ENCODE measurements at regions not wholly inside any gene's neighbourhood (a gene's known extent, or its start where the extent isn't known, plus 50 kb on each side); places are given as distances from the start of the nearest gene placed in this dataset.

DNA sequence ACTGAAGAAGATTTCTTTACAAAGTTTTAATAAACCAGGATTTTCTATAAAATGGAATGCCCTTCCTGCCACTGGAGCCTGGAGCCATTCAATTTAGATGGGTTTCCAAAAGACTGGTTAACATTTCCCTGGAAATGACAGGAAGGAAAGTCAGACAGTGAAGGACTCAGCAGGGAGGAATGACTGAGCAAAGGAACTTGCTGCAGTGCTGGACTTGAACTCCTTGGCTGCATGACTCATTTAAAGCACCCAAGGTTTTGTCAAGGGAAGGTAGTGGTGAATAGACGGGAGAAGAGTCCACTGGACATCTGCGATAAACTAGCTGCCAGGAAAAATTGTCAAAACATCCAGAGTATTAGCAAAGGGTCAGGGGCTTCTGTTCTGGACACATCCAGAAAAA lies 163.8 kb upstream of the SLC28A3 start:
- Histone ChIP-seq H3K4me2 (ENCODE audit: low read length, poor library complexity, severe bottlenecking) (no peak overlapping the region), H3K4ac (ENCODE audit: low read depth in 1 of 2, low read length in 2 of 2) (no peak overlapping the region), H3K9ac (ENCODE audit: low read length) (no peak overlapping the region), H2BK120ac (ENCODE audit: low read depth, low read length) (no peak overlapping the region), H3K23ac (ENCODE audit: low read length in 2 of 2) (no peak overlapping the region), H4K8ac (ENCODE audit: low read length) (no peak overlapping the region), H3K18ac (ENCODE audit: low read depth in 1 of 2, low read length in 2 of 2) (no peak overlapping the region), H3K14ac (ENCODE audit: low read length in 2 of 2) (no peak overlapping the region), H4K91ac (ENCODE audit: low read length) (no peak overlapping the region), H3K4me1 (ENCODE audit: control insufficient read depth, insufficient read depth, low read depth, low read length) (no peaks in the 10 kb centered on the region), H2AFZ (ENCODE audit: low read depth, low read length) (no peak overlapping the region), H3K79me1 (replicated peaks; ENCODE audit: low read length, poor library complexity, severe bottlenecking) (no peaks in the 10 kb centered on the region), H2BK12ac (ENCODE audit: low read length in 2 of 2) (no peak overlapping the region), H3K27ac (ENCODE audit: low read length, poor library complexity, severe bottlenecking) (no peak overlapping the region), H2BK5ac (ENCODE audit: low read depth, low read length, poor library complexity, severe bottlenecking) (no peak overlapping the region), H3K4me3 (ENCODE audit: insufficient read depth in 1 of 2, low read depth in 1 of 2, low read length in 2 of 2) (no peak overlapping the region), H2AK5ac (ENCODE audit: low read length, severe bottlenecking) (no peak overlapping the region), H3K36me3 (ENCODE audit: control insufficient read depth in 1 of 2, insufficient read depth in 2 of 2, low read depth in 1 of 2, low read length in 2 of 2) (no peaks in the 10 kb centered on the region), H3K9me3 (ENCODE audit: control insufficient read depth, low read length) (peaks cover 25% of the 10 kb centered on the region), H2BK15ac (ENCODE audit: low read depth, poor library complexity, severe bottlenecking) (no peak overlapping the region), H3K27me3 (ENCODE audit: control insufficient read depth in 1 of 2, insufficient read depth in 1 of 2, low read length in 2 of 2) (no peaks in the 10 kb centered on the region)
- WGBS, result 76% methylated on average over 2 of the region's 2 CpGs
- no peak for DNase-seq

DNA sequence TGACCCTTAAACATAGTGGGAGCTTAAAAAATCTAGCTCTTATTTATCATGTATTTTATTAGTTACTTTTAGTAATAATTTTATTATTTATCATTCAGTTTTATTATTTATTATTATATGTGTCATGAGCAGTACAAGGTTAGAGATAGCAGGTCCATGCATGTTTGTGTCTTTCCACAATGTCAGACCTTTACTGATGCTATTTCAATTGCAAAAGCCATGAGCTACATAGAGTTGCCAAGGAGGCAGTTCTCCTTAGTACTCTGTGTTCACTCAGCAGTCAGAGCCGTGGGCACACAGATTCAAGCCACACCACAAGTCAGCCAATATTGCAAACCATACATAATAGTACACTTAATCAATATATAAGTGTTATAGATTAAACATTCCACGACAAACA lies 157.9 kb upstream of the NTRK2 start:
- no peak overlapping the region for H2AK5ac ChIP-seq (ENCODE audit: low read length, severe bottlenecking)
- H3K79me1 ChIP-seq (replicated peaks; ENCODE audit: low read length, poor library complexity, severe bottlenecking), result no peaks in the 10 kb centered on the region
- no peak overlapping the region for H4K91ac ChIP-seq (ENCODE audit: low read length)
- H3K36me3 ChIP-seq (ENCODE audit: control insufficient read depth in 1 of 2, insufficient read depth in 2 of 2, low read depth in 1 of 2, low read length in 2 of 2), result no peaks in the 10 kb centered on the region
- peaks cover 1% of the 10 kb centered on the region for H3K4me1 ChIP-seq (ENCODE audit: control insufficient read depth, insufficient read depth, low read depth, low read length)
- H3K18ac ChIP-seq (ENCODE audit: low read depth in 1 of 2, low read length in 2 of 2), result no peak overlapping the region
- no peak overlapping the region for H3K4me3 ChIP-seq (ENCODE audit: insufficient read depth in 1 of 2, low read depth in 1 of 2, low read length in 2 of 2)
- H2BK5ac ChIP-seq (ENCODE audit: low read depth, low read length, poor library complexity, severe bottlenecking), result no peak overlapping the region
- no peak overlapping the region for H3K14ac ChIP-seq (ENCODE audit: low read length in 2 of 2)
- H3K4ac ChIP-seq (ENCODE audit: low read depth in 1 of 2, low read length in 2 of 2), result no peak overlapping the region
- no peak overlapping the region for H3K9ac ChIP-seq (ENCODE audit: low read length)
- H2BK120ac ChIP-seq (ENCODE audit: low read depth, low read length), result no peak overlapping the region
- H2BK15ac ChIP-seq (ENCODE audit: low read depth, poor library complexity, severe bottlenecking), result no peak overlapping the region
- H3K27ac ChIP-seq (ENCODE audit: low read length, poor library complexity, severe bottlenecking), result no peak overlapping the region
- H4K8ac ChIP-seq (ENCODE audit: low read length), result no peak overlapping the region
- no peak for DNase-seq
- no peak overlapping the region for H3K23ac ChIP-seq (ENCODE audit: low read length in 2 of 2)
- no peak overlapping the region for H2BK12ac ChIP-seq (ENCODE audit: low read length in 2 of 2)
- no peak overlapping the region for H2AFZ ChIP-seq (ENCODE audit: low read depth, low read length)
- H3K4me2 ChIP-seq (ENCODE audit: low read length, poor library complexity, severe bottlenecking), result no peak overlapping the region
- no CpG with 5 or more reads among the region's 2 CpGs for WGBS
- no peaks in the 10 kb centered on the region for H3K27me3 ChIP-seq (ENCODE audit: control insufficient read depth in 1 of 2, insufficient read depth in 1 of 2, low read length in 2 of 2)
- peaks cover 13% of the 10 kb centered on the region for H3K9me3 ChIP-seq (ENCODE audit: control insufficient read depth, low read length)

DNA sequence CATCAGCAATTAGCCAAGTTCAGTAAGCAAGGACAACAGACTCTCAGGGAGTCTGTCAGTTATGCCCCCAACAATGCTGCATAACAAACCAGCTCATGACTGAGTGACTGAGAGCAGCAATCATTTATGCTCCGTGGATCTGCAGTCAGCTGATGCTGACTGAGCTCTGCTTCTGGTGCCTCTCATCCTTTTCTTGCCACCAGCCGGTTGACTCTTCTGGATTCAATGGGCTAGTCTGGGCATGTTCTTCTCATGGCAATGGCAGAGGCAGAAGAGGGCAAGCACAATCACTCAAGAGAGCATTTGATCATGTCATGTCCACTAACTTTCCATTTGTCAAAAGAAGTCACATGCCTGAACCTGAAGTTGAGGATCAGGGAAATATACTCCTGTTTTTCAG lies 157.0 kb upstream of the NTRK2 start:
- Histone ChIP-seq H4K8ac (ENCODE audit: low read length) (no peak overlapping the region), H4K91ac (ENCODE audit: low read length) (no peak overlapping the region)
- 86% methylated on average over 2 of the region's 2 CpGs for WGBS

DNA sequence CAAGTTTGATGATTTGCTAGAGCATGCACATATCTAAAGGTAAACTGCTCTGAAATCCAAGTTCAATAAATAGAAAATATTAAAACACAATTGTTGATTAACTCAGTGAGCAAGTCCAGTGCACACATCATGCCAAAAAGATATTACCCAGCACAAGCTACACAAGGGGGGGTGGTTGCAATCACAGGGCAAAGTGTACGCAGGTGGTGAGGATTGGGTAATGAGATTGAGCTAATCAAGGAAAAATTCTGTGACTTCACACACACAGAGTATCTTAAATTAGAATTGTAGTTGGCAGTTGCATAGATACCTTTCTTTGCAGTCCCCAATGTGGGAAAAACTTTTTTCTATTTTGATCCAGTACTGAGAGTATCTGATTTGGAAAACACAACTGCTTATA lies 156.1 kb upstream of the NTRK2 start:
- no peak overlapping the region for H4K91ac ChIP-seq (ENCODE audit: low read length)
- peaks cover 5% of the 10 kb centered on the region for H3K9me3 ChIP-seq (ENCODE audit: control insufficient read depth, low read length)
- no peak overlapping the region for H3K4me2 ChIP-seq (ENCODE audit: low read length, poor library complexity, severe bottlenecking)
- H2AK5ac ChIP-seq (ENCODE audit: low read length, severe bottlenecking), result no peak overlapping the region
- H3K27me3 ChIP-seq (ENCODE audit: control insufficient read depth in 1 of 2, insufficient read depth in 1 of 2, low read length in 2 of 2), result no peaks in the 10 kb centered on the region
- no peak for DNase-seq
- H2BK120ac ChIP-seq (ENCODE audit: low read depth, low read length), result no peak overlapping the region
- H2BK5ac ChIP-seq (ENCODE audit: low read depth, low read length, poor library complexity, severe bottlenecking), result no peak overlapping the region
- H3K23ac ChIP-seq (ENCODE audit: low read length in 2 of 2), result no peak overlapping the region
- no peaks in the 10 kb centered on the region for H3K79me1 ChIP-seq (replicated peaks; ENCODE audit: low read length, poor library complexity, severe bottlenecking)
- no peak overlapping the region for H3K27ac ChIP-seq (ENCODE audit: low read length, poor library complexity, severe bottlenecking)
- no peak overlapping the region for H3K9ac ChIP-seq (ENCODE audit: low read length)
- H2AFZ ChIP-seq (ENCODE audit: low read depth, low read length), result no peak overlapping the region
- no peaks in the 10 kb centered on the region for H3K36me3 ChIP-seq (ENCODE audit: control insufficient read depth in 1 of 2, insufficient read depth in 2 of 2, low read depth in 1 of 2, low read length in 2 of 2)
- H2BK12ac ChIP-seq (ENCODE audit: low read length in 2 of 2), result no peak overlapping the region
- no peak overlapping the region for H3K14ac ChIP-seq (ENCODE audit: low read length in 2 of 2)
- H3K4me3 ChIP-seq (ENCODE audit: insufficient read depth in 1 of 2, low read depth in 1 of 2, low read length in 2 of 2), result no peak overlapping the region
- H3K4me1 ChIP-seq (ENCODE audit: control insufficient read depth, insufficient read depth, low read depth, low read length), result peaks cover 1% of the 10 kb centered on the region
- no peak overlapping the region for H3K18ac ChIP-seq (ENCODE audit: low read depth in 1 of 2, low read length in 2 of 2)
- no peak overlapping the region for H2BK15ac ChIP-seq (ENCODE audit: low read depth, poor library complexity, severe bottlenecking)
- no peak overlapping the region for H4K8ac ChIP-seq (ENCODE audit: low read length)
- no peak overlapping the region for H3K4ac ChIP-seq (ENCODE audit: low read depth in 1 of 2, low read length in 2 of 2)
- no CpG with 5 or more reads among the region's 1 CpG for WGBS

More for the DNA sequence above, 157.0 kb upstream of the NTRK2 start:
- H3K27me3 ChIP-seq (ENCODE audit: control insufficient read depth in 1 of 2, insufficient read depth in 1 of 2, low read length in 2 of 2), result no peaks in the 10 kb centered on the region
- H2AFZ ChIP-seq (ENCODE audit: low read depth, low read length), result no peak overlapping the region
- no peak overlapping the region for H3K4me2 ChIP-seq (ENCODE audit: low read length, poor library complexity, severe bottlenecking)
- H3K4me3 ChIP-seq (ENCODE audit: insufficient read depth in 1 of 2, low read depth in 1 of 2, low read length in 2 of 2), result no peak overlapping the region
- H3K9me3 ChIP-seq (ENCODE audit: control insufficient read depth, low read length), result peaks cover 8% of the 10 kb centered on the region
- no peak for DNase-seq
- H3K18ac ChIP-seq (ENCODE audit: low read depth in 1 of 2, low read length in 2 of 2), result no peak overlapping the region
- no peak overlapping the region for H2BK15ac ChIP-seq (ENCODE audit: low read depth, poor library complexity, severe bottlenecking)
- no peaks in the 10 kb centered on the region for H3K36me3 ChIP-seq (ENCODE audit: control insufficient read depth in 1 of 2, insufficient read depth in 2 of 2, low read depth in 1 of 2, low read length in 2 of 2)
- H2BK5ac ChIP-seq (ENCODE audit: low read depth, low read length, poor library complexity, severe bottlenecking), result no peak overlapping the region
- H3K27ac ChIP-seq (ENCODE audit: low read length, poor library complexity, severe bottlenecking), result no peak overlapping the region
- H3K4ac ChIP-seq (ENCODE audit: low read depth in 1 of 2, low read length in 2 of 2), result no peak overlapping the region
- no peaks in the 10 kb centered on the region for H3K79me1 ChIP-seq (replicated peaks; ENCODE audit: low read length, poor library complexity, severe bottlenecking)
- no peak overlapping the region for H3K9ac ChIP-seq (ENCODE audit: low read length)
- no peak overlapping the region for H3K14ac ChIP-seq (ENCODE audit: low read length in 2 of 2)
- H3K23ac ChIP-seq (ENCODE audit: low read length in 2 of 2), result no peak overlapping the region
- H2BK12ac ChIP-seq (ENCODE audit: low read length in 2 of 2), result no peak overlapping the region
- no peak overlapping the region for H2AK5ac ChIP-seq (ENCODE audit: low read length, severe bottlenecking)
- peaks cover 1% of the 10 kb centered on the region for H3K4me1 ChIP-seq (ENCODE audit: control insufficient read depth, insufficient read depth, low read depth, low read length)
- H2BK120ac ChIP-seq (ENCODE audit: low read depth, low read length), result no peak overlapping the region
